ENCODE measurements at regions not wholly inside any gene's neighbourhood (a gene's known extent, or its start where the extent isn't known, plus 50 kb on each side); places are given as distances from the start of the nearest gene placed in this dataset.

GRCh38 chr5:5066276-5067186 is 73.6 kb upstream of the ADAMTS16 start:
- H3K4me3 Mint-ChIP-seq: no peak overlapping the region
- H2AFZ ChIP-seq: no peak overlapping the region; the same call in 1 of the 2 replicates
- ATAC-seq: no peak

More at GRCh38 chr5:5066276-5067186, 73.6 kb upstream of the ADAMTS16 start:
- no peaks in the 10 kb centered on the region for H3K79me2 ChIP-seq (replicated peaks; ENCODE audit: insufficient read depth)
- Mint-ChIP-seq H3K27ac (no peak overlapping the region), H3K36me3 (ENCODE audit: low read depth) (peaks cover 6% of the 10 kb centered on the region; the same call in 1 of the 3 replicates), H3K27me3 (ENCODE audit: insufficient read depth, low read depth, poor library complexity) (peaks cover 8% of the 10 kb centered on the region), H3K4me1 (peaks cover 13% of the 10 kb centered on the region), H3K9me3 (peaks cover 7% of the 10 kb centered on the region; the same call in 1 of the 3 replicates)
- H3K36me3 ChIP-seq (ENCODE audit: insufficient read depth): no peaks in the 10 kb centered on the region
- no peaks in the 10 kb centered on the region for H4K20me1 ChIP-seq (replicated peaks; ENCODE audit: insufficient read depth)
- DNase-seq (ENCODE audit: low spot score): no peak
- H3K4me3 ChIP-seq: no peak overlapping the region
- H3K27me3 ChIP-seq (ENCODE audit: insufficient read depth): no peaks in the 10 kb centered on the region
- no peaks in the 10 kb centered on the region for H3F3A ChIP-seq (replicated peaks; ENCODE audit: low read depth)
- TF ChIP-seq, protein P1, sequence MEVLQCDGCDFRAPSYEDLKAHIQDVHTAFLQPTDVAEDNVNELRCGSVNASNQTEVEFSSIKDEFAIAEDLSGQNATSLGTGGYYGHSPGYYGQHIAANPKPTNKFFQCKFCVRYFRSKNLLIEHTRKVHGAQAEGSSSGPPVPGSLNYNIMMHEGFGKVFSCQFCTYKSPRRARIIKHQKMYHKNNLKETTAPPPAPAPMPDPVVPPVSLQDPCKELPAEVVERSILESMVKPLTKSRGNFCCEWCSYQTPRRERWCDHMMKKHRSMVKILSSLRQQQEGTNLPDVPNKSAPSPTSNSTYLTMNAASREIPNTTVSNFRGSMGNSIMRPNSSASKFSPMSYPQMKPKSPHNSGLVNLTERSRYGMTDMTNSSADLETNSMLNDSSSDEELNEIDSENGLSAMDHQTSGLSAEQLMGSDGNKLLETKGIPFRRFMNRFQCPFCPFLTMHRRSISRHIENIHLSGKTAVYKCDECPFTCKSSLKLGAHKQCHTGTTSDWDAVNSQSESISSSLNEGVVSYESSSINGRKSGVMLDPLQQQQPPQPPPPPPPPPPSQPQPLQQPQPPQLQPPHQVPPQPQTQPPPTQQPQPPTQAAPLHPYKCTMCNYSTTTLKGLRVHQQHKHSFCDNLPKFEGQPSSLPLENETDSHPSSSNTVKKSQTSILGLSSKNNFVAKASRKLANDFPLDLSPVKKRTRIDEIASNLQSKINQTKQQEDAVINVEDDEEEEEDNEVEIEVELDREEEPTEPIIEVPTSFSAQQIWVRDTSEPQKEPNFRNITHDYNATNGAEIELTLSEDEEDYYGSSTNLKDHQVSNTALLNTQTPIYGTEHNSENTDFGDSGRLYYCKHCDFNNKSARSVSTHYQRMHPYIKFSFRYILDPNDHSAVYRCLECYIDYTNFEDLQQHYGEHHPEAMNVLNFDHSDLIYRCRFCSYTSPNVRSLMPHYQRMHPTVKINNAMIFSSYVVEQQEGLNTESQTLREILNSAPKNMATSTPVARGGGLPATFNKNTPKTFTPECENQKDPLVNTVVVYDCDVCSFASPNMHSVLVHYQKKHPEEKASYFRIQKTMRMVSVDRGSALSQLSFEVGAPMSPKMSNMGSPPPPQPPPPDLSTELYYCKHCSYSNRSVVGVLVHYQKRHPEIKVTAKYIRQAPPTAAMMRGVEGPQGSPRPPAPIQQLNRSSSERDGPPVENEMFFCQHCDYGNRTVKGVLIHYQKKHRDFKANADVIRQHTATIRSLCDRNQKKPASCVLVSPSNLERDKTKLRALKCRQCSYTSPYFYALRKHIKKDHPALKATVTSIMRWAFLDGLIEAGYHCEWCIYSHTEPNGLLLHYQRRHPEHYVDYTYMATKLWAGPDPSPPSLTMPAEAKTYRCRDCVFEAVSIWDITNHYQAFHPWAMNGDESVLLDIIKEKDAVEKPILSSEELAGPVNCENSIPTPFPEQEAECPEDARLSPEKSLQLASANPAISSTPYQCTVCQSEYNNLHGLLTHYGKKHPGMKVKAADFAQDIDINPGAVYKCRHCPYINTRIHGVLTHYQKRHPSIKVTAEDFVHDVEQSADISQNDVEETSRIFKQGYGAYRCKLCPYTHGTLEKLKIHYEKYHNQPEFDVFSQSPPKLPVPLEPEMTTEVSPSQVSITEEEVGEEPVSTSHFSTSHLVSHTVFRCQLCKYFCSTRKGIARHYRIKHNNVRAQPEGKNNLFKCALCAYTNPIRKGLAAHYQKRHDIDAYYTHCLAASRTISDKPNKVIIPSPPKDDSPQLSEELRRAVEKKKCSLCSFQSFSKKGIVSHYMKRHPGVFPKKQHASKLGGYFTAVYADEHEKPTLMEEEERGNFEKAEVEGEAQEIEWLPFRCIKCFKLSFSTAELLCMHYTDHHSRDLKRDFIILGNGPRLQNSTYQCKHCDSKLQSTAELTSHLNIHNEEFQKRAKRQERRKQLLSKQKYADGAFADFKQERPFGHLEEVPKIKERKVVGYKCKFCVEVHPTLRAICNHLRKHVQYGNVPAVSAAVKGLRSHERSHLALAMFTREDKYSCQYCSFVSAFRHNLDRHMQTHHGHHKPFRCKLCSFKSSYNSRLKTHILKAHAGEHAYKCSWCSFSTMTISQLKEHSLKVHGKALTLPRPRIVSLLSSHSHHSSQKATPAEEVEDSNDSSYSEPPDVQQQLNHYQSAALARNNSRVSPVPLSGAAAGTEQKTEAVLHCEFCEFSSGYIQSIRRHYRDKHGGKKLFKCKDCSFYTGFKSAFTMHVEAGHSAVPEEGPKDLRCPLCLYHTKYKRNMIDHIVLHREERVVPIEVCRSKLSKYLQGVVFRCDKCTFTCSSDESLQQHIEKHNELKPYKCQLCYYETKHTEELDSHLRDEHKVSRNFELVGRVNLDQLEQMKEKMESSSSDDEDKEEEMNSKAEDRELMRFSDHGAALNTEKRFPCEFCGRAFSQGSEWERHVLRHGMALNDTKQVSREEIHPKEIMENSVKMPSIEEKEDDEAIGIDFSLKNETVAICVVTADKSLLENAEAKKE (CRISPR knock-in tag; IDR thresholded peaks at IDR 0.05): no peak
- TF ChIP-seq, protein P2, sequence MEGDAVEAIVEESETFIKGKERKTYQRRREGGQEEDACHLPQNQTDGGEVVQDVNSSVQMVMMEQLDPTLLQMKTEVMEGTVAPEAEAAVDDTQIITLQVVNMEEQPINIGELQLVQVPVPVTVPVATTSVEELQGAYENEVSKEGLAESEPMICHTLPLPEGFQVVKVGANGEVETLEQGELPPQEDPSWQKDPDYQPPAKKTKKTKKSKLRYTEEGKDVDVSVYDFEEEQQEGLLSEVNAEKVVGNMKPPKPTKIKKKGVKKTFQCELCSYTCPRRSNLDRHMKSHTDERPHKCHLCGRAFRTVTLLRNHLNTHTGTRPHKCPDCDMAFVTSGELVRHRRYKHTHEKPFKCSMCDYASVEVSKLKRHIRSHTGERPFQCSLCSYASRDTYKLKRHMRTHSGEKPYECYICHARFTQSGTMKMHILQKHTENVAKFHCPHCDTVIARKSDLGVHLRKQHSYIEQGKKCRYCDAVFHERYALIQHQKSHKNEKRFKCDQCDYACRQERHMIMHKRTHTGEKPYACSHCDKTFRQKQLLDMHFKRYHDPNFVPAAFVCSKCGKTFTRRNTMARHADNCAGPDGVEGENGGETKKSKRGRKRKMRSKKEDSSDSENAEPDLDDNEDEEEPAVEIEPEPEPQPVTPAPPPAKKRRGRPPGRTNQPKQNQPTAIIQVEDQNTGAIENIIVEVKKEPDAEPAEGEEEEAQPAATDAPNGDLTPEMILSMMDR (conservative IDR thresholded peaks at IDR 0.05; ENCODE audit: low read depth in 2 of 2): no peak
- TF ChIP-seq ZNF331 (CRISPR knock-in tag; IDR thresholded peaks at IDR 0.05; ENCODE audit: low read depth) (no peak), ETS1 (IDR thresholded peaks at IDR 0.05) (no peak), EZH2phosphoT487 (IDR thresholded peaks at IDR 0.05; ENCODE audit: unreplicated experiment) (no peak), NANOG (IDR thresholded peaks at IDR 0.05; ENCODE audit: borderline replicate concordance) (no peak), POLR2AphosphoS5 (IDR thresholded peaks at IDR 0.05; ENCODE audit: low read depth) (no peak), ZNF114 (CRISPR knock-in tag; IDR thresholded peaks at IDR 0.05) (no peak), EZH2 (IDR thresholded peaks at IDR 0.05; ENCODE audit: low read depth, unreplicated experiment) (no peak), STAT1 (IDR thresholded peaks at IDR 0.05; ENCODE audit: unreplicated experiment) (no peak), JUNB (IDR thresholded peaks at IDR 0.05; ENCODE audit: unreplicated experiment) (no peak), CREB1 (CRISPR knock-in tag; IDR thresholded peaks at IDR 0.05; ENCODE audit: low read depth) (no peak), REST (IDR thresholded peaks at IDR 0.05; ENCODE audit: unreplicated experiment) (no peak)
- peaks cover 7% of the 10 kb centered on the region; the same call in 1 of the 2 replicates for H3K4me1 ChIP-seq (ENCODE audit: insufficient read depth)
- H3K9me2 ChIP-seq (ENCODE audit: insufficient read depth): peaks cover 9% of the 10 kb centered on the region
- no peak overlapping the region for H3K27ac ChIP-seq (ENCODE audit: low read depth)
- H3K4me2 ChIP-seq: no peak overlapping the region

Measured in GM23338 (cell line).